HUDEP-2 (cell line): ENCODE measurements at regions not wholly inside any gene's neighbourhood (a gene's known extent, or its start where the extent isn't known, plus 50 kb on each side); places are given as distances from the start of the nearest gene placed in this dataset.

Experiments
- DNase-seq, 76 experiments: peaks; one replicate each; lab custom pipeline; 2025; ENCODE audit not compliant: unreplicated experiment in 76 of 76; lab: John Stamatoyannopoulos, UW

GRCh38 chr4:111812114-111812513, 333.1 kb upstream of the FAM241A start:
- DNase-seq, result no peak

DNA sequence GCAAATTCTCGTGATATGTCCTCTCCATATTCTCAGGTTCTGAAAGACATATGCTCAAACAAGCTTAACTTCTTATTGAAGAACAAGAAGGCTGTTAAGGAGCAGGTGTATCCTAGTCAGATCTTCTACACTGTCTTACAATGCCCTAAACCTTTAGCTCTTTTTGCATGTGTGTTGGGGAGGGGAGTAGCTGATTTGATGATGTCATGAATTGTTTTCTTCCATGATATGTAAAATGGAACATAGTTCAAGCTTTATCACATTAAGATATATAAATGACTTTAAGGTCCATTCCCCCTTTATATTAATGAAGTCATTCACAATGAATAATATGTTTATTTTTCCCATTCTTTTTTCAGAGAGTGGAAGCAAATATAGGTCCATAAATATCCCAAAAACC, 332.5 kb upstream of the FAM241A start:
- no peak for DNase-seq

DNA sequence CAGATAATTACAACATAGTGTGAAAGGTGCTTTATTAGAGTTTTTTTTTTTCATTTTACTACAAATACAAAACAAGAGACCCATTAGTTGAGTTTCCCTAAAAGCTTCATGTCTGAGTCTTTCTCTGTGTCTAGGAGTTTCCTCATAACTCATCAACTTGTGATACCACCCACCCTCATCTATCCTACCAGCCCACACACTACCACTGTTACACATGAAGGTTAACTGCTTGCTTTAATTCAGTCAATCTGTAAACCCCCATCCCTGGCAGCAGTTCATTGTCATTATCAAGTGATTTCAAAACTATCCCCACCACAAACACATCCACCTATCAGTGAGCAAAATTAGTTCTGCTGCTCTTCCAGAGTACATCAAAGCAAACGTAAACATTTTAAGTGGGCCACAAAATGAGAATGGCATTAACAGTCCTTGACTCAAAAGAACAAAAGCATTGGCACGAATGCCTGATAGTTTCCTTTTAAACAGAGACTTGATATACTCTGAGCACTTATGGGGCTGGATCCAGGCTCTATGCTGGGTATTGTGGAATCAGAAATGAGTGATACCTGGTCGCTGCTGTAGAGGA, 331.6 kb upstream of the FAM241A start:
- DNase-seq, result no peak

- DNase-seq, result no peak
These were observed 330.3 kb upstream of the FAM241A start for GRCh38 chr4:111814961-111815360.

- DNase-seq, result no peak
These were observed 323.9 kb upstream of the FAM241A start for GRCh38 chr4:111821342-111821741.

GRCh38 chr4:111836601-111837000, 308.7 kb upstream of the FAM241A start:
- no peak for DNase-seq

DNA sequence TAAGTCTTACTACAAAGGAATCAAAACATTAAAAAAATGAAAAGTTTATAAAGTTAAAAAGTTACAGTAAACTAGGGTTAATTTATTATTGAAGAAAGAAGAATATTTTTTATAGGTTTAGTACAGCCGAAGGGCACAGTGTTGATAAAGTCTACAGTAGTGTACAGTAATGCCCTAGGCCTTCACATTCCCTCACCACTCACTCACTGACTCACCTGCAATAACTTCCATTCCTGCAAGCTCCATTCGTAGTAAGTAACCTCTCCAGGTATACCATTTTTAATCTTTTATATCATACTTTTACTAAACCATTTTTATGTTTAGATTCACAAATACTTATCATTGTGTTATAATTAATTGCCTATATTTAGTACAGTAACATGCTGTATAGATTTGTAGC, 307.5 kb upstream of the FAM241A start:
- DNase-seq, result no peak

DNA sequence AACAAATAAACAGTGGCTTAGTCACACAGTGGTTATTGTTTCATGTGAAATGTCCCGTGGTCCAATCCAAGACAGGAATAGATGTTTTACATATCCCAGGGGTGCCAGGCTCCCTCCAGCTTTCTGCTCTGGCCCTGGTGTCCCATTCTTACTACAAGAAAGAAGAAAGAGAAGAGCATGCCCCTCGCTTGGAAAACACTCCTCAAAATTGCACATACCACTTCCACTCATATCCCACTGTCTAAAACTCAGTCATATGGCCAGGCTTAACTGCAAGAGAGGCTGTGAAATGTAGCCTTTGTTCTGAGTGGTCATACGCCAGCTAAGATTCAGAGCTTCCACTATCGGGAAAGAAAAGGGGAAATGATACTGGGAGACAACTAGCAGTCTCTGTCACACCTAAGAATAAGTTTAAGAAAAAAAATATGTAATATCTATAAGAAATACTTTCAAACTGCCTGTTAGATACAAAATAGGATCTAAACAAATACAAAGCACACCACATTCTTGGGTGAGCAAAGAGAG, 306.8 kb upstream of the FAM241A start:
- no peak for DNase-seq

GRCh38 chr4:111839141-111839540, 306.1 kb upstream of the FAM241A start:
- DNase-seq, result no peak

DNA sequence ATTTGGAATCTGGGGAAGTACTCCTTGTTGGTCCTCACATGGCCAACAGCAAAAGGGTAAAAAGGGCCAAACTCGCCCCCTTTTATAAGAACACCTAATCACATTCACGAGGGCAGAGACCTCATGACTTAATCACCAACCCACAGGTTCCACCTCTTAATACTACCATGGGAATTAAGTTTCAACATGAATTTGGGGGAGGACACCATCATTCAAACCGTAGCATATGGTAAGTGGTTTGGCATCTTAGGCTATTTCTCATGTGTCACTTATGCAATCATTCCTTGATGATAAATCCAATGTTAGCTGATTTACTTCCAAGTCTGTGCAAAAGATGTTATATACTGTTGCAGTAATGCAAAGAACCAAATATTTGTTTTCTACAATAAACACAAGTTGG, 302.9 kb upstream of the FAM241A start:
- DNase-seq, result no peak

- DNase-seq, result no peak
These were observed 297.8 kb upstream of the FAM241A start for GRCh38 chr4:111847296-111848008.

DNA sequence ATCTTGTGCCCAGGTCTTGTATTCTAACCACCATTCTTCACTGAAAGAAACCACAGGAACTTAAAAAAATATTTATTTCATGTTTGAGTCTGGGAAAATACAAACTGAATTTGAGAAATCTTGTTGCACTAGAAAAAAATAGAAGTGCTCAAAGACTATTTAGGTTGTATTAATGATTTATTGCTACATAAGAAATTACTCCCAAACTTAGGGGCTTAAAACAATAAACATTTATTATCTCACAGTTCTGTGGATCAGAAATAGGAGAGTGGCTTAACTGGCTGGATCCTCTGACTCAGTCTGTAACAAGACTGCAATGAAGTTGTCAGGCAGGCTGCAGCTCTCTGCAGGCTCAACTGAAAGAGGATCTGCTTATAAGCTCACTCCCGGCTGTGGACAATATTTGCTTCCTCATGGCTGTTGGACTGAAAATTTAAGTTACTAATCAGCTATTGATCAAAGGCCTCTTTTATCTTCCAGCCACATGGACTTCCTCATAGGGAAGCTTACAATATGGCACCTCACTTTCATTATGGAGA, 295.4 kb upstream of the FAM241A start:
- no peak for DNase-seq

GRCh38 chr4:111854494-111855087, 290.7 kb upstream of the FAM241A start:
- peak in 8 of 76 experiments; percentile 0 to 23 (median 5) for DNase-seq

- DNase-seq, result no peak
These were observed 289.9 kb upstream of the FAM241A start for GRCh38 chr4:111855308-111855707.

DNA sequence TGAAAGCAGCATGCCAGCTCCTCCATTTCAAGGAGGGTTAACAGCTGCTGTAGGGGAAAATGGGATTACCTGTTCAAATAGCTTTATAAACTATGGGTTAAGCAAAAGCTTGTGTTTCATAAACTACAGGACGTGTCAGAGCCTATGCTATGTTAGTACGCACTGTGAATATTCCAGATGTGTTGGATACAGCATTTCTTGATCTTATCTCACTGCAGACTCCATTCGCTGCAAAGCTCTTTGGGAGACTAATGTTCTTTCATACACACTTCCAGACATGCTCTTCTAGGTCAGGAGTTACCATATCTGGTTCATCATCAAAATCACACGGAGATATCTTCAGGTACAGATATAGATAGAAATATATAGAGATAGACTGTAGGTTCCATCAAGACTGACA, 281.2 kb upstream of the FAM241A start:
- DNase-seq, result no peak

DNA sequence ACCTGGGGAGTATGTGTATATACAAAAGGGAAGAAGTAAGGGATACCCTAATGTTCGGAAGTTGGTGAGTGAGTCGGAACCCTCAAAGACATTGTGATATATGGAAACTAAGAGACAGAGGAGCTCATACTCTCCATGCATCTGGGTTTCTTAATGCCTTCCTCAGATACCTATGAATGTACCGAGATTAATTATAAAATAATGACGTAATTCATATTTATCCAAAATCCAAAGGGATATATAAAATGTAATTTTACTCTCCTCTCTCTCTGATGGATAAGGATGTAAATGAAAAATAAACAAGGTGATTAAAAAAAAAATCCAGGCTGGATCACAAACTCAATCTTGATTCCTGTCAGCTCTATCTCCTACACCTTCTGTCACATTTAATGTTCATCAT, 275.9 kb upstream of the FAM241A start:
- no peak for DNase-seq

- DNase-seq, result no peak
These were observed 273.5 kb upstream of the FAM241A start for GRCh38 chr4:111871802-111872201.

DNA sequence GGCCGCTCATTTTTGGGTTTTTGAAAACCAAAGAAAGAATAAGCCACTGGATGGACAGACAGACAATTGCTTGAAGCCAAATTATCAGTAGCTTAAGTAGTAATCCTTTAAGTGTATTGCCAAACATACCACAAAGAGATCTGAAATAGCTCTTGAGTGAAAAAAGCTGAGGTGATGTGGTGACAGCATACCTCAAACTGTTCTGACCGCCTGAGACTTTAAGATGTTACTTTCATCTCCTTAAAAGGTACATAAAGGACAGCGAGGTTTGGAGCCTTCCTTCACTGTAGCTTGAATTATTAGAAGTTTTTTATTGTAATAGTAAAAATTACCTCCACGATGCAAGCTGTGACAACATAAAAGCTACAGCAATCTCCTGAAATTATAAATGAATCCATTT, 271.5 kb upstream of the FAM241A start:
- DNase-seq, result no peak

- no peak for DNase-seq
These were observed 265.7 kb upstream of the FAM241A start for GRCh38 chr4:111879539-111879938.

DNA sequence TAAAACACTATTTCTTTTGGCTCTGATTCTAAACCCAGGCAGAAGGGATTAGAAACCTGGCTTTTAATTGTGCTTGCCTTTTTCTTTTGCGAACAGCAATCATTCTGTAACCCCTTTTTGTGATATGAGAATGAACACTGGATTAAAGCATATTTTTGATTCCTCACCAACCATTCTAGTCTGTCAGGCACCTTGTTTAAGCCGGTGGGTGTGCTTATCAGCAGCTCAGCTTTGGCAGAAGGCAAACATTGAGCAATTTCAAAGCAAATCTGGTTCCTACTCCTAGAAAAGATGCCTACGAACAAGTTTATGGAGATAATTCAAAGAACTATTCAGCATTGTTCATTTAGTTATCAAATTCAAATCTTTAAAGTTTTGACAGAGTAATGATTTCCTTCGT, 265.1 kb upstream of the FAM241A start:
- no peak for DNase-seq

DNA sequence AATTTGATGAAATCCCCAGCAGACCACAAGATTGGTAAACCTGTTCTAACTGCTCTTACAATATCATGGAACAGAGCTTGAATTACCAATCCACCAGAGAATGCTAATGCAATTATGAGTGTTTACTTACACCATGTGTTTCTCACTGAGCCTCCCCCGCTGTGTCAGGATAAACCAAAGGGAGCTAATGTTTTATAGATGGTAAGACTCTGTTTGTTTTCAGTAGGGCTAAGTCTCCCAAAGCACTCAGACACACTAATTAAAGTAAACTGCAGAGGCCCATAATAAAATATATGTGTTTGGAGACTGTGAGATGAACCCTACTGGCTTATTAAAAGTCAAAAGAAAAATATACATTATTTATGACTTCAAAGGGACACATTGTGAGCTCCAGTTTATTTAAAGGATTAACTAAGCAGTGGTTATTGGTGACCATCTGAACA, 261.7 kb upstream of the FAM241A start:
- no peak for DNase-seq

DNA sequence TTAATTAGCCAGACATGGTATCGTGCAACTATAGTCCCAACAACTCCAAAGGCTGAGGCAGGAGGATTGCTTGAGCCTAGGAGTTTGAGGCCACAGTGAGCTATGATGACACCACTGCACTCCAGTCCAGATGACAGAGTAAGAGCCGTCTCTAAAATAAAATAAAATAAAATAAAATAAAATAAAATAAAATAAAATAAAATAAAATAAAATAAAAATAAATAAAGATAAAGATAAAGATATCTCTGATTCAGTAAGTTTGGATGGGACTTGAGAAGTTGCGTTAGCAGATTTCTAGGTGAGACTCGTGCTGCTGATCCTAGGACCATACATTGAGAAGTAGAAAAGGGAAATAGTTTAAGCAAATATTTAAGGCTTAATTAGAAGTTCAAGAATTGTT, 254.8 kb upstream of the FAM241A start:
- DNase-seq, result no peak
